Peyer's patch (tissue), 4 donors: ENCODE measurements at regions not wholly inside any gene's neighbourhood (a gene's known extent, or its start where the extent isn't known, plus 50 kb on each side); places are given as distances from the start of the nearest gene placed in this dataset.

Experiments used
- CTCF ChIP-seq, 6 experiments: fragments of 450-650 bp in 4 of 6; fragments of 200-600 bp in 2 of 6; sonication (generic) in 1 of 6; IDR thresholded peaks; one replicate each; pipeline ENCODE4 v1.5.1; 2017 to 2019; ENCODE audit warnings: antibody characterized with exemption in 6 of 6, mild to moderate bottlenecking in 3 of 6, moderate library complexity in 1 of 6
- POLR2A ChIP-seq, 2 donors: fragments of 450-650 bp; IDR thresholded peaks; one replicate each; pipeline ENCODE4 v1.5.1; 2017; ENCODE audit warnings: antibody characterized with exemption in 2 of 2, mild to moderate bottlenecking in 2 of 2, moderate library complexity in 2 of 2

GRCh38 chr13:97079726-97080125, 85.5 kb upstream of the OXGR1 start:
- no peak for TF ChIP-seq CTCF (IDR thresholded peaks at IDR 0.05)
- no peak for TF ChIP-seq POLR2A (IDR thresholded peaks at IDR 0.05)
